Uterus (tissue), 3 donors: ENCODE measurements at regions not wholly inside any gene's neighbourhood (a gene's known extent, or its start where the extent isn't known, plus 50 kb on each side); places are given as distances from the start of the nearest gene placed in this dataset.
A peak's percentile ranks its signal among the peaks of the same experiment; 100 is the strongest.

Source experiments
- DNase-seq, 2 donors: peaks; one replicate each; pipeline ENCODE4 v3.0.0-alpha.2; 2019 to 2020
- H3K27ac ChIP-seq, 2 donors: fragments of 200-600 bp; sonication (generic); 1 replicate in 1 of 2; 2 replicates in 1 of 2; pipeline ENCODE4 v1.5.1; 2016 to 2018
- H3K27me3 ChIP-seq, 2 donors: fragments of 200-600 bp; sonication (generic); one replicate each; pipeline ENCODE4 v1.5.1; 2018 to 2019; ENCODE audit warnings: control low read depth in 1 of 2
- H3K36me3 ChIP-seq, 2 donors: fragments of 200-600 bp; sonication (generic); one replicate each; pipeline ENCODE4 v1.5.1; 2019; ENCODE audit warnings: control low read depth in 1 of 2
- H3K4me1 ChIP-seq, 2 donors: fragments of 200-600 bp; sonication (generic); one replicate each; pipeline ENCODE4 v1.5.1; 2018 to 2019; ENCODE audit warnings: control low read depth in 1 of 2
- H3K4me3 ChIP-seq, 2 donors: fragments of 200-600 bp; sonication (generic); 1 replicate in 1 of 2; 2 replicates in 1 of 2; pipeline ENCODE4 v1.5.1; 2018 to 2019; ENCODE audit warnings: mild to moderate bottlenecking in 1 of 2
- H3K9me3 ChIP-seq, 2 donors: fragments of 200-600 bp; sonication (generic); one replicate each; pipeline ENCODE4 v1.5.1; 2019; ENCODE audit warnings: control low read depth in 1 of 2
- CTCF ChIP-seq, 4 experiments: fragments of 200-600 bp in 2 of 4; fragments of 450-650 bp in 2 of 4; sonication (generic) in 2 of 4; IDR thresholded peaks; one replicate each; pipeline ENCODE4 v1.5.1; 2016 to 2019; ENCODE audit warnings: antibody characterized with exemption in 4 of 4, mild to moderate bottlenecking in 2 of 4, moderate library complexity in 1 of 4
- POLR2A ChIP-seq, 2 donors: fragments of 450-650 bp; IDR thresholded peaks; one replicate each; pipeline ENCODE4 v1.6.1; 2016; ENCODE audit warnings: antibody characterized with exemption in 2 of 2, mild to moderate bottlenecking in 1 of 2, moderate library complexity in 1 of 2
- intact Hi-C: fragments of 100-400 bp; cut with DNase I; formaldehyde crosslinking; loops from one replicate; pipeline ENCODE4 v1.15.1; 2023; ENCODE audit warnings: low total_unique reads
- donor health status: DM: yes; HTN: yes; CAD: no.

- Histone ChIP-seq H3K9me3 (no peaks in the 10 kb centered on the region), H3K27ac (no peak overlapping the region), H3K4me3 (no peak overlapping the region), H3K27me3 (no peaks in the 10 kb centered on the region), H3K36me3 (no peaks in the 10 kb centered on the region), H3K4me1 (no peaks in the 10 kb centered on the region)
- intact Hi-C loops, result no loop called here
- TF ChIP-seq CTCF (IDR thresholded peaks at IDR 0.05) (no peak), POLR2A (IDR thresholded peaks at IDR 0.05) (no peak)
- no peak for DNase-seq
Measured at GRCh38 chr4:95705323-95705722, 134.6 kb upstream of the PDHA2 start.

- H3K9me3 ChIP-seq, result no peaks in the 10 kb centered on the region
- intact Hi-C loops, result no loop called here
- DNase-seq, result peak; percentile 27 to 59
- no peaks in the 10 kb centered on the region for H3K4me1 ChIP-seq
- no peaks in the 10 kb centered on the region for H3K27me3 ChIP-seq
- peak overlapping the region; percentile 60 to 88 for H3K27ac ChIP-seq
- H3K4me3 ChIP-seq, result no peak overlapping the region
- TF ChIP-seq POLR2A (IDR thresholded peaks at IDR 0.05) (no peak), CTCF (IDR thresholded peaks at IDR 0.05) (no peak)
- no peaks in the 10 kb centered on the region for H3K36me3 ChIP-seq
Measured at GRCh38 chr4:95701500-95702170, 138.3 kb upstream of the PDHA2 start.

- H3K9me3 ChIP-seq, result no peaks in the 10 kb centered on the region
- no peak overlapping the region for H3K4me3 ChIP-seq
- intact Hi-C loops, result no loop called here
- DNase-seq, result no peak
- no peaks in the 10 kb centered on the region for H3K4me1 ChIP-seq
- H3K27me3 ChIP-seq, result no peaks in the 10 kb centered on the region
- H3K36me3 ChIP-seq, result no peaks in the 10 kb centered on the region
- TF ChIP-seq POLR2A (IDR thresholded peaks at IDR 0.05) (no peak), CTCF (IDR thresholded peaks at IDR 0.05) (no peak)
- no peak overlapping the region for H3K27ac ChIP-seq
Measured at GRCh38 chr4:95694411-95694810, 145.5 kb upstream of the PDHA2 start.

- intact Hi-C loops, result no loop called here
- no peak for TF ChIP-seq POLR2A (IDR thresholded peaks at IDR 0.05)
- peak in 1 of 4 experiments; percentile 5 for TF ChIP-seq CTCF (IDR thresholded peaks at IDR 0.05)
- DNase-seq, result no peak
Measured at GRCh38 chr4:95693594-95693993, 144.8 kb upstream of the UNC5C start.

GRCh38 chr4:95676190-95676589 lies 127.4 kb upstream of the UNC5C start:
- Histone ChIP-seq H3K27me3 (no peaks in the 10 kb centered on the region), H3K9me3 (no peaks in the 10 kb centered on the region), H3K27ac (no peak overlapping the region), H3K4me1 (peaks cover 0 to 2% of the 10 kb centered on the region in 2 donors), H3K4me3 (no peak overlapping the region), H3K36me3 (no peaks in the 10 kb centered on the region)
- no peak for TF ChIP-seq POLR2A (IDR thresholded peaks at IDR 0.05)
- no peak for TF ChIP-seq CTCF (IDR thresholded peaks at IDR 0.05)
- intact Hi-C loops, result no loop called here
- DNase-seq, result no peak

More at GRCh38 chr4:95693594-95693993, 144.8 kb upstream of the UNC5C start:
- H3K27me3 ChIP-seq, result no peaks in the 10 kb centered on the region
- no peaks in the 10 kb centered on the region for H3K36me3 ChIP-seq
- H3K27ac ChIP-seq, result no peak overlapping the region
- no peaks in the 10 kb centered on the region for H3K9me3 ChIP-seq
- H3K4me3 ChIP-seq, result no peak overlapping the region
- H3K4me1 ChIP-seq, result no peaks in the 10 kb centered on the region
